Activated T-helper 2 cell treated with anti-CD3 and anti-CD28 coated beads, Interferon-gamma antibody, Interleukin-2, Interleukin-4, amounts not matched to agents 10 μg/mL and 5 μg/mL and 100 μg/mL, durations not matched to agents 14 hours and 24 hours and 36 hours (primary cell): ENCODE measurements at regions not wholly inside any gene's neighbourhood (a gene's known extent, or its start where the extent isn't known, plus 50 kb on each side); places are given as distances from the start of the nearest gene placed in this dataset.
"Not testable (repeated sequence)": the region's sequence is repeated elsewhere in the genome, so short reads cannot be mapped to it uniquely, and the experiment has no call there.

ENCODE experiments used
- DNase-seq: peaks from one replicate; pipeline ENCODE4 v3.0.0; 2021; ENCODE audit warnings: low spot score
- H3K27ac Mint-ChIP-seq: one replicate; pipeline ENCODE4 v1.8.0; 2021; ENCODE audit warnings: mixed read lengths
- H3K27me3 Mint-ChIP-seq: one replicate; pipeline ENCODE4 v1.8.0; 2021; ENCODE audit warnings: low read depth, mixed read lengths
- H3K36me3 Mint-ChIP-seq: one replicate; pipeline ENCODE4 v1.8.0; 2021; ENCODE audit warnings: low read depth, mixed read lengths
- H3K4me1 Mint-ChIP-seq: one replicate; pipeline ENCODE4 v1.8.0; 2021; ENCODE audit warnings: low read depth, mixed read lengths
- H3K4me3 Mint-ChIP-seq: one replicate; pipeline ENCODE4 v1.8.0; 2021; ENCODE audit warnings: low read depth, mild to moderate bottlenecking, moderate library complexity, mixed read lengths
- H3K9me3 Mint-ChIP-seq: one replicate; pipeline ENCODE4 v1.8.0; 2021; ENCODE audit warnings: mixed read lengths
- intact Hi-C: fragments of 100-400 bp; cut with micrococcal nuclease; formaldehyde crosslinking; loops from one replicate; pipeline ENCODE4 v1.15.1; 2023

GRCh38 chr6:783966-784735 lies 91.2 kb upstream of the EXOC2 start:
- H3K4me1 Mint-ChIP-seq = peaks cover 17% of the 10 kb centered on the region
- no peaks in the 10 kb centered on the region for H3K36me3 Mint-ChIP-seq
- H3K9me3 Mint-ChIP-seq = no peaks in the 10 kb centered on the region
- no peak overlapping the region for H3K27ac Mint-ChIP-seq
- intact Hi-C loops = no loop called here
- no peak for DNase-seq
- H3K4me3 Mint-ChIP-seq = no peak overlapping the region
- peaks cover 10% of the 10 kb centered on the region for H3K27me3 Mint-ChIP-seq

- intact Hi-C loops = no loop called here
- Mint-ChIP-seq H3K36me3 (no peaks in the 10 kb centered on the region), H3K9me3 (no peaks in the 10 kb centered on the region), H3K4me3 (no peak overlapping the region), H3K27ac (no peak overlapping the region), H3K27me3 (peaks cover 15% of the 10 kb centered on the region), H3K4me1 (peaks cover 5% of the 10 kb centered on the region)
- no peak for DNase-seq
These were observed 89.2 kb upstream of the EXOC2 start for GRCh38 chr6:782141-782540.

- DNase-seq = no peak
- Mint-ChIP-seq H3K27me3 (peaks cover 15% of the 10 kb centered on the region), H3K9me3 (no peaks in the 10 kb centered on the region), H3K36me3 (no peaks in the 10 kb centered on the region), H3K27ac (no peak overlapping the region), H3K4me1 (no peaks in the 10 kb centered on the region), H3K4me3 (no peak overlapping the region)
- intact Hi-C loops = no loop called here
These were observed 88.5 kb upstream of the EXOC2 start for GRCh38 chr6:781350-781961.

GRCh38 chr6:780706-781105 lies 87.8 kb upstream of the EXOC2 start:
- intact Hi-C loops = no loop called here
- H3K9me3 Mint-ChIP-seq = no peaks in the 10 kb centered on the region

GRCh38 chr6:776951-777350 lies 84.0 kb upstream of the EXOC2 start:
- Mint-ChIP-seq H3K4me3 (no peak overlapping the region), H3K27me3 (peaks cover 39% of the 10 kb centered on the region), H3K27ac (no peak overlapping the region)

More at GRCh38 chr6:780706-781105, 87.8 kb upstream of the EXOC2 start:
- no peak for DNase-seq
- H3K4me3 Mint-ChIP-seq = no peak overlapping the region
- H3K4me1 Mint-ChIP-seq = no peaks in the 10 kb centered on the region
- peaks cover 17% of the 10 kb centered on the region for H3K27me3 Mint-ChIP-seq
- H3K27ac Mint-ChIP-seq = no peak overlapping the region
- H3K36me3 Mint-ChIP-seq = no peaks in the 10 kb centered on the region

GRCh38 chr6:776528-776931 lies 83.6 kb upstream of the EXOC2 start:
- Mint-ChIP-seq H3K27me3 (peaks cover 36% of the 10 kb centered on the region), H3K36me3 (no peaks in the 10 kb centered on the region), H3K27ac (no peak overlapping the region), H3K9me3 (no peaks in the 10 kb centered on the region), H3K4me3 (no peak overlapping the region), H3K4me1 (no peaks in the 10 kb centered on the region)
- DNase-seq = no peak
- intact Hi-C loops = no loop called here

More at GRCh38 chr6:776951-777350, 84.0 kb upstream of the EXOC2 start:
- DNase-seq = no peak
- no peaks in the 10 kb centered on the region for H3K4me1 Mint-ChIP-seq
- H3K36me3 Mint-ChIP-seq = no peaks in the 10 kb centered on the region
- intact Hi-C loops = no loop called here
- H3K9me3 Mint-ChIP-seq = no peaks in the 10 kb centered on the region

GRCh38 chr6:775863-776262 lies 82.9 kb upstream of the EXOC2 start:
- no peaks in the 10 kb centered on the region for H3K36me3 Mint-ChIP-seq
- H3K9me3 Mint-ChIP-seq = no peaks in the 10 kb centered on the region
- peaks cover 33% of the 10 kb centered on the region for H3K27me3 Mint-ChIP-seq
- no peak overlapping the region for H3K27ac Mint-ChIP-seq
- no peak overlapping the region for H3K4me3 Mint-ChIP-seq
- DNase-seq = no peak
- H3K4me1 Mint-ChIP-seq = no peaks in the 10 kb centered on the region
- intact Hi-C loops = no loop called here

- H3K4me1 Mint-ChIP-seq, DNase-seq, H3K27ac Mint-ChIP-seq, H3K36me3 Mint-ChIP-seq, H3K4me3 Mint-ChIP-seq, H3K9me3 Mint-ChIP-seq, intact Hi-C loops: not testable (repeated sequence)
- H3K27me3 Mint-ChIP-seq = peaks cover 45% of the 10 kb centered on the region
These were observed 78.7 kb upstream of the EXOC2 start for GRCh38 chr6:771683-772082.

- Mint-ChIP-seq H3K27ac (no peak overlapping the region), H3K9me3 (no peaks in the 10 kb centered on the region), H3K27me3 (peaks cover 45% of the 10 kb centered on the region), H3K4me3 (no peak overlapping the region), H3K4me1 (peaks cover 2% of the 10 kb centered on the region), H3K36me3 (no peaks in the 10 kb centered on the region)
- no peak for DNase-seq
- intact Hi-C loops = no loop called here
These were observed 75.0 kb upstream of the EXOC2 start for GRCh38 chr6:767755-768512.

GRCh38 chr6:766625-767024 lies 73.7 kb upstream of the EXOC2 start:
- Mint-ChIP-seq H3K27me3 (peaks cover 45% of the 10 kb centered on the region), H3K4me1 (peaks cover 2% of the 10 kb centered on the region), H3K9me3 (no peaks in the 10 kb centered on the region), H3K4me3 (no peak overlapping the region), H3K36me3 (no peaks in the 10 kb centered on the region), H3K27ac (no peak overlapping the region)
- intact Hi-C loops = no loop called here
- DNase-seq = no peak

- no peak for DNase-seq
- Mint-ChIP-seq H3K36me3 (no peaks in the 10 kb centered on the region), H3K9me3 (no peaks in the 10 kb centered on the region), H3K4me1 (peaks cover 2% of the 10 kb centered on the region), H3K4me3 (no peak overlapping the region), H3K27me3 (peaks cover 28% of the 10 kb centered on the region), H3K27ac (no peak overlapping the region)
- intact Hi-C loops = no loop called here
These were observed 69.1 kb upstream of the EXOC2 start for GRCh38 chr6:761997-762396.

GRCh38 chr6:760982-761955 lies 68.3 kb upstream of the EXOC2 start:
- Mint-ChIP-seq H3K4me3 (no peak overlapping the region), H3K9me3 (no peaks in the 10 kb centered on the region), H3K27ac (no peak overlapping the region), H3K27me3 (peaks cover 22% of the 10 kb centered on the region), H3K4me1 (no peaks in the 10 kb centered on the region), H3K36me3 (no peaks in the 10 kb centered on the region)
- DNase-seq = no peak
- intact Hi-C loops = no loop called here
